DOHH2 (cell line): ENCODE measurements at regions not wholly inside any gene's neighbourhood (a gene's known extent, or its start where the extent isn't known, plus 50 kb on each side); places are given as distances from the start of the nearest gene placed in this dataset.

ENCODE experiments used
- H3F3A ChIP-seq: fragments of 200-600 bp; sonication (generic), shearing (Covaris generic); 2 replicates; pipeline ENCODE4 v1.6.0; 2016; ENCODE audit warnings: antibody characterized with exemption, mild to moderate bottlenecking; ENCODE audit not compliant: control insufficient read depth, insufficient read depth
- H3K27ac ChIP-seq: fragments of 200-600 bp; sonication (generic); 2 replicates; pipeline ENCODE4 v1.5.1; 2014; ENCODE audit warnings: low read depth, mild to moderate bottlenecking, low read length, moderate library complexity
- H3K27me3 ChIP-seq: fragments of 200-600 bp; sonication (generic); 2 replicates; pipeline ENCODE4 v1.6.1; 2014; ENCODE audit warnings: mild to moderate bottlenecking, low read length, mixed read lengths; ENCODE audit not compliant: control insufficient read depth
- H3K36me3 ChIP-seq: fragments of 200-600 bp; sonication (generic); 2 replicates; pipeline ENCODE4 v1.6.1; 2014; ENCODE audit warnings: mild to moderate bottlenecking, low read length, moderate library complexity, mixed read lengths; ENCODE audit not compliant: control insufficient read depth
- H3K4me1 ChIP-seq: fragments of 200-600 bp; sonication (generic); 2 replicates; pipeline ENCODE4 v1.6.1; 2014; ENCODE audit warnings: mild to moderate bottlenecking, low read length, mixed read lengths; ENCODE audit not compliant: control insufficient read depth
- H3K4me2 ChIP-seq: fragments of 200-600 bp; sonication (generic); 2 replicates; pipeline ENCODE4 v1.6.0; 2014; ENCODE audit warnings: mild to moderate bottlenecking, low read length, moderate library complexity
- H3K4me3 ChIP-seq: fragments of 200-600 bp; sonication (generic); 2 replicates; pipeline ENCODE4 v1.5.1; 2014; ENCODE audit warnings: mild to moderate bottlenecking, low read length, mixed read lengths
- H3K79me2 ChIP-seq: fragments of 200-600 bp; sonication (generic); 2 replicates; pipeline ENCODE4 v1.6.1; 2014; ENCODE audit warnings: mild to moderate bottlenecking, low read length, mixed read lengths; ENCODE audit not compliant: control insufficient read depth
- H3K9me2 ChIP-seq: fragments of 200-600 bp; sonication (generic); replicated peaks from 2 replicates; pipeline ENCODE4 v1.6.1; 2014; ENCODE audit warnings: mild to moderate bottlenecking, low read length, mixed read lengths; ENCODE audit not compliant: control insufficient read depth
- H3K9me3 ChIP-seq: fragments of 200-600 bp; sonication (generic); 2 replicates; pipeline ENCODE4 v1.6.1; 2014; ENCODE audit warnings: antibody characterized with exemption, low read length, mixed read lengths; ENCODE audit not compliant: control insufficient read depth, insufficient read depth
- H4K20me1 ChIP-seq: fragments of 200-600 bp; sonication (generic); 2 replicates; pipeline ENCODE4 v1.6.0; 2014; ENCODE audit warnings: low read depth, mild to moderate bottlenecking, antibody characterized with exemption, low read length, moderate library complexity; ENCODE audit not compliant: control insufficient read depth, insufficient read depth
- CTCF ChIP-seq: fragments of 200-600 bp; sonication (generic); IDR thresholded peaks from one replicate; pipeline ENCODE4 v1.5.1; 2014; ENCODE audit warnings: antibody characterized with exemption, mild to moderate bottlenecking, low read depth, low read length; ENCODE audit not compliant: poor library complexity, severe bottlenecking
- EZH2phosphoT487 ChIP-seq: fragments of 200-600 bp; sonication (generic); IDR thresholded peaks from 2 replicates; pipeline ENCODE4 v1.6.1; 2017; ENCODE audit warnings: borderline replicate concordance, mild to moderate bottlenecking, antibody characterized with exemption, low read length, moderate library complexity, mixed read lengths

GRCh38 chr10:130751851-130752250 lies 559.7 kb downstream of the TCERG1L start:
- Histone ChIP-seq H3K4me2 (no peak overlapping the region), H3K4me3 (no peak overlapping the region), H4K20me1 (no peaks in the 10 kb centered on the region), H3K9me3 (no peaks in the 10 kb centered on the region), H3F3A (no peaks in the 10 kb centered on the region), H3K4me1 (no peaks in the 10 kb centered on the region), H3K79me2 (no peaks in the 10 kb centered on the region), H3K27me3 (no peaks in the 10 kb centered on the region), H3K27ac (no peak overlapping the region), H3K36me3 (no peaks in the 10 kb centered on the region), H3K9me2 (no peaks in the 10 kb centered on the region)
- TF ChIP-seq CTCF (no peak), EZH2phosphoT487 (no peak)

GRCh38 chr10:130756651-130757050 lies 554.9 kb downstream of the TCERG1L start:
- Histone ChIP-seq H3K36me3 (no peaks in the 10 kb centered on the region), H3K27me3 (no peaks in the 10 kb centered on the region), H3K9me3 (no peaks in the 10 kb centered on the region), H3F3A (no peaks in the 10 kb centered on the region), H3K4me1 (no peaks in the 10 kb centered on the region), H3K27ac (no peak overlapping the region), H3K4me3 (no peak overlapping the region), H3K9me2 (no peaks in the 10 kb centered on the region), H3K79me2 (no peaks in the 10 kb centered on the region), H3K4me2 (no peak overlapping the region), H4K20me1 (no peaks in the 10 kb centered on the region)
- no peak for TF ChIP-seq EZH2phosphoT487
- TF ChIP-seq CTCF: no peak

- no peaks in the 10 kb centered on the region for H3K27me3 ChIP-seq
- no peak overlapping the region for H3K4me2 ChIP-seq
- no peak overlapping the region for H3K4me3 ChIP-seq
- no peaks in the 10 kb centered on the region for H3K4me1 ChIP-seq
- no peaks in the 10 kb centered on the region for H3K36me3 ChIP-seq
- no peaks in the 10 kb centered on the region for H3F3A ChIP-seq
- no peaks in the 10 kb centered on the region for H3K79me2 ChIP-seq
- H3K27ac ChIP-seq: no peak overlapping the region
- no peaks in the 10 kb centered on the region for H3K9me2 ChIP-seq
- TF ChIP-seq EZH2phosphoT487 (no peak), CTCF (no peak)
- no peaks in the 10 kb centered on the region for H4K20me1 ChIP-seq
- H3K9me3 ChIP-seq: no peaks in the 10 kb centered on the region
These were observed 554.2 kb downstream of the TCERG1L start for GRCh38 chr10:130757271-130757670.
